B cell (primary cell): ENCODE measurements at regions not wholly inside any gene's neighbourhood (a gene's known extent, or its start where the extent isn't known, plus 50 kb on each side); places are given as distances from the start of the nearest gene placed in this dataset.

Source experiments
- CTCF ChIP-seq: fragments of 200-600 bp; IDR thresholded peaks from one replicate; pipeline ENCODE4 v1.8.0; 2022; ENCODE audit warnings: antibody characterized with exemption, mild to moderate bottlenecking
- EZH2 ChIP-seq: IDR thresholded peaks from 2 replicates; pipeline ENCODE4 v1.6.1; 2012; ENCODE audit warnings: borderline replicate concordance, low read depth, mild to moderate bottlenecking, moderate library complexity, low read length; ENCODE audit not compliant: insufficient read depth, poor library complexity, severe bottlenecking

- TF ChIP-seq CTCF (no peak), EZH2 (no peak)
Measured at GRCh38 chr13:53605326-53605725, 576.7 kb downstream of the OLFM4 start.
